SIG-M5 treated with dmso at 0.1 percent for 504 hours (cell line): ENCODE measurements at regions not wholly inside any gene's neighbourhood (a gene's known extent, or its start where the extent isn't known, plus 50 kb on each side); places are given as distances from the start of the nearest gene placed in this dataset.

Experiments used
- DNase-seq: peaks from one replicate; lab custom pipeline; 2025; ENCODE audit not compliant: unreplicated experiment; lab: John Stamatoyannopoulos, UW

- no peak for DNase-seq
Observed at GRCh38 chr22:26993886-26994285, 336.5 kb downstream of the MIAT start.

- no peak for DNase-seq
Observed at GRCh38 chr22:26994801-26995200, 337.4 kb downstream of the MIAT start.

DNA sequence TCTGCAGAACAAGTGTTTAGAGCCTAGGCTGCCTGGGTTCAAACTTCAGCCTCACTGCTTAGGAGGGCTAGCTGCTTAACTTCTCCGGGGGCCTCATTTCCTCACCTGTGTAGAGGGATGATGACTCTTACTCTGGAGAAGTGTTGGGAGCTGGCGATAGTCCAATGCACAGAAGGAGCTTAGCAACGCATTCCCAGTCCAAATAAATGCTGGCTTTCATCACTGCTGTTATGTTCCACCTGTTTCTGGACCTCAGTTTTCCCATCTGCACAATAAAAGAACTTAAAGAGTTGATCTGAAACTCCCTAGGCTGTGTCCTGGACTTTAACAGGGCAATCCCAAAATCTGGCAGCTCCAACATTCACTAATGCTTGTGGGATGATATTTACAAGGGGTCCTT is 337.8 kb downstream of the MIAT start:
- no peak for DNase-seq

- DNase-seq: no peak
Observed at GRCh38 chr22:26996154-26996553, 338.8 kb downstream of the MIAT start.

DNA sequence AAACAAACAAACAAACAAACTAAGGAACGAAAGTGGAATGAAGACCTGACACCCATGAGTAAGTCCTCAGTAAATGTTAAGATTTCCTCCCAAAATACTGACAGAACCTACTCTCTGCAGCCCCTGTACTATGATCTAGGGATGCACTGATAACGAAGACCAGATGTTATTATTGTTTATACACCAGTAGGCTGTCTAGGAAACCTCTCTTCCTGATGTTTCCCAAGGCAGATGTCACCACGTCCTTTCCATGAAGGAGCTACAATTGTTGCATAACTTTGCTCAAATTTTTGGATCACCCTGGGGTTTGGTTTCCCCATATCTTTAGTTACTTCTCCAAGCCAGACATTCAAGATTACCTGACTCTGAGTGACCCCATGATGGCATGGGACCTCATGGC is 340.7 kb downstream of the MIAT start:
- no peak for DNase-seq

- DNase-seq: no peak
Observed at GRCh38 chr22:26998716-26999115, 341.3 kb downstream of the MIAT start.

DNA sequence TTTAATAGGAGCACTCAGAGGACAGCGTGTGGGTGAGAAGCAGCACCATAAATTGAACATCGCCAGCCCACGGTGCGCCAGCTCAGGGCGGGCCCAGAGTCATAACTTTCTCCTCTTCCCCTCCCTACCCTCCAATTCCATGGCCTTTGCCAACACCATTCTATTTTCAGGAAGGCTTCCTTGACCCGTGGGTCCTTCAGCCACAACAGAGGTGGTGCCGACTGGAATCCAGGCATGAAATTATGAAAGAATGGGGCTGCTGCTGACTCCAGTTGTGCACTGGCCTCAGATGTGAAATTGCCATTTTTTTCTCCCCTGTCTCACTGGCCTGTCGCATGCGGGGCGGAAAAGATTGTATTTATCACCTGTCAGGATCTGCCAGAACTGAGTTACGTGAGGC is 345.9 kb downstream of the MIAT start:
- DNase-seq: no peak

GRCh38 chr22:27004434-27004833 is 347.0 kb downstream of the MIAT start:
- no peak for DNase-seq

DNA sequence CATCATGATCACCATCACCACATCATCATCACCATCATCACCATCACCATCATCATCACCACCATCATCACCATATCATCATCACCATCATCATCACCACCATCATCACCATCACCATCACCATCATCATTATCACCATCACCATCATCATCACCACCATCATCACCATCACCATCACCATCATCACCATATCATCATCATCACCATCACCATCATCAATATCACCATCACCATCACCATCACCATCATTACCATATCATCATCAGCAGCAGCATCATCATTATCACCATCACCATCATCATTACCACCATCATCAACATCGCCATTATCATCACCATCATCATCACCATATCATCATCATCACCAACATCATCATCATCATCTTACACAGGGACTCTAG is 351.1 kb downstream of the MIAT start:
- no peak for DNase-seq

DNA sequence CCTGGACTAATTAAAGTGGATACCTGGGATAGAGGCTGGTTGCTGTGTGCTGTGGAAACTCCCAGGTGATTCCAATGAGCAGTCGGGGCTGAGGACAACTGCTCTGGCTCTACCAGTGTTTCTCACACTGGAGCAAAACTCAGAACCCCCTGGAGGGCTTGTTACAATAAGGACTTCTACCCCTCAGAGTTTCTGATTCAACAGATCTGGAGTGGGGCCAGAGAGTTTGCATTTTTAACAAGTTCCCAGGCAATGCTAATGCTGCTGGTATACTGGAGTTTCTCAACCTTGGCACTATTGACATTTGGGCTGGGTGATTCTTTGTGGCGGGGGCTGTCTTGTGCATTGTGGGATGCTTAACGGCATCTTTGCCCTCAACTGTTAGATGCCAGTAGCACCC is 353.7 kb downstream of the MIAT start:
- no peak for DNase-seq

- no peak for DNase-seq
Observed at GRCh38 chr22:27011717-27012116, 354.3 kb downstream of the MIAT start.

GRCh38 chr22:27019827-27020226 is 362.4 kb downstream of the MIAT start:
- DNase-seq: no peak

DNA sequence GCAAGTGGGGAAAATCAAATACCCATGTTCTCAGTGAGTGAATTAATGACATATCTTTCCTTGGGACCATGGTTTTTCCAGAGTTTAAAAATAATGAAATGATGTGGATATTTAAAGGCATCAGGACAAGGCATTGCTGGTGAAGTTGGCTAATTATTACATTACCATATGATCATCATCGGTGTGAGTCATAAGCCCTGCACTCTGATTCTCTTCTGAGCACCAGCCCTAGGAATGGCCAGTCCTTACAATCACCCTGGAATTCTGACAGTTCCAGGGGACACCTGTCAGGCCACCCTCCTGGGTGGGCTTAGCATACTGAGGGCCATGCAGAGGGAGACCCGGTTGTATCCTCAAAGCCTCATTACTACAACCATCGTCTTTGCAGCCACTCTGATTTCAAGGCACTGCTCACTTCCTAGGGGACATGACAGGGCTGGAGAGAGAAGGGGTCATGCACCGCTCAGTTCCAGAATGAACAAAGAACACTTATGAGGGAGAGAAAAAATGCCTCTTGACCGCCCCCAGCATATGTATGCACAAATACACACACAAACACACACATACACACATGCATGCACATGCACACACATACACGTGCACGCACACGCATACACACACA is 365.0 kb downstream of the MIAT start:
- no peak for DNase-seq

- DNase-seq: no peak
Observed at GRCh38 chr22:27022896-27023361, 365.5 kb downstream of the MIAT start.

DNA sequence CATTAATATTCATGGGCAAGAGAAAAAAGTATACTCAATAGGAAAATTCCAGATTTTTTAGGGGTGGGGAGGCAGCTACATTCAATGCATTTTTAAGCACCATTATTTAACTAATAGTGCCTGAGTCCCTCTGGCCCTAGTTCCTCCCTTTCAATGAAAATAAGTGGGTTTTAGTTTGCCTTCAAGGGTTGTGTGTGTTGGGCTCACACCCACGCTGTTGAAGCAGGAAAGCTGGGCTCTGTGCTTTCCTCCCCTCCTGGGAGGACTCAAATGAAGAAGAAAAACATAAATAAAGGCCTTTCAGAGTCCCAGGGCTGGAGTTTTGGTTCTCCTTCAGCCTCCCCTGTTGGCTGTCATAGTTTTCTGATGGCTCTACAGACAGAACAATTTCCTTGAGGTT is 366.2 kb downstream of the MIAT start:
- DNase-seq: no peak

- no peak for DNase-seq
Observed at GRCh38 chr22:27024982-27025381, 367.6 kb downstream of the MIAT start.

DNA sequence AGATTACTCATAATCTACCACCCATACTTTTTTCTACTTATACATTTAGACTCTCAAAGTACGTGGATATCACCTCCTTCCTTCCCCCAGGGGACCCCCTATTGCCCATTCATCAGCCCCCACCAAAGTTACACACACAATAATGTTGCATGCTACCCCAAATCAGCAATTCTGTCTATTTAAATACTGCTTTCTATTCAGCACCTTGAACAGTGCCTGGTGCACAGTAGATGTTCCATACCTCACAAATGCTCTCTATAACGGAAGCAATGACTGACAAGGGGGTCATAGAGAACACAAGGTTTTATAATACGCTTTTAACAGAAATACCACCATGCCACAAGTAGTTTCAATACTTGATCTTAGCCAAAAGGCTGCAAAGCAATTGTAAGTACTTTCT is 370.7 kb downstream of the MIAT start:
- no peak for DNase-seq

DNA sequence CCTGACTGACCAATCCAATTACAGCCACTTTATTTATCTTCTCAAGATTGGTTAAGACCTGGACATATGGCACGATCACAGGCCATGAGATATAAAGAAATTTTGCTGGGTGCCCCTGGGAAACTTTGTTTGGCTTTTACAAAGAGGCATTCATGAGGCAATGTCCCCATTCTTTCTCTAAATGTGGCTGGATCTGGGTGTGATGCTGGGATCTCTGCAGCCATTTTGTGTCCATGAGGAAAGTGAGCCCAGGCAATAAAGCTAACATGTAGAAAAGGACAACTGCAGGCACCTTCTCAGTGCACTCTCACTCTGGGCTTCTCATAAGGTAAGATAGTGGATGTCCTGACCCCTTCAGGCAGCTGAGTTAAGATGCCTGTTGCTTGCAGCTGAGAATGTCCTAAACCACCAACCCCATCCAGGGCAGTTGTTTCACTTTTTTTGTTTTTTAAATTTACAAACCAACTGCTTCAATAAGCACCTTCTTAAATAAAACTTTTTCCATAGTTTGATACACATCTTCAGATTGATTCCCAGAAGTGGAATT is 372.3 kb downstream of the MIAT start:
- no peak for DNase-seq

DNA sequence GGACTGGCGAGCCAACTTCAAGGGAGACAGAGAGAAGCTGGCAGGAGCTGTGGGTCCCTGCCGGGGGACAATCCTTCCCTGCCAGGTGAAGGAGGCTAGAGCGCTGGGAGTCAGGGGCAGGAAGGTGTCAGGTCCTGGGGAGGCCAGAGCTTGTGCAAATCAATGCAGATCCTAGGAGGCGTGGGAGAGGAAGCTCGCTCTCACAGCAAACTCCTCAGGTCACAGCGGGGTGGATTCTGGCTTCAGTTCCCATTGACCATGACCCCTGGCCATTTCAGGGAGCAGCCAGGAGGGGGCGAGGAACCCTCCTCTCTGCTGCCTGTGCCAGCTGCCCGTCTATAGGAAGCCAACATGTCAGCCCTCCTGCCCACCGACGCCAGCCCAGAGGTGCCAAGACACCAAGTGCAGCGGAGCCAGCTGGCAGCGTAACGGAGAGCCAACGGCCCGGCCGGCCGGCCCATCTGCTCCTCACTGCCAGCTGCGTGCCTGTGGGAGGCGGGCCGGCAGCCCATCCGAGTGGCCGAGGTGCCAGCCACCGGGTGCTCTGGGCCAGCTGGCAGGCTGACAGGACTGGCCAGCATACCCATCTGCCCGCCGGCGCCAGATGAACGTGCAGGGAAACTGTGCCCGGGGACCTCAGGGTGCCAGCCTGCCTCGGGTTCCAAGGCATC is 374.8 kb downstream of the MIAT start:
- DNase-seq: no peak

- DNase-seq: no peak
Observed at GRCh38 chr22:27041745-27042310, 384.4 kb downstream of the MIAT start.

DNA sequence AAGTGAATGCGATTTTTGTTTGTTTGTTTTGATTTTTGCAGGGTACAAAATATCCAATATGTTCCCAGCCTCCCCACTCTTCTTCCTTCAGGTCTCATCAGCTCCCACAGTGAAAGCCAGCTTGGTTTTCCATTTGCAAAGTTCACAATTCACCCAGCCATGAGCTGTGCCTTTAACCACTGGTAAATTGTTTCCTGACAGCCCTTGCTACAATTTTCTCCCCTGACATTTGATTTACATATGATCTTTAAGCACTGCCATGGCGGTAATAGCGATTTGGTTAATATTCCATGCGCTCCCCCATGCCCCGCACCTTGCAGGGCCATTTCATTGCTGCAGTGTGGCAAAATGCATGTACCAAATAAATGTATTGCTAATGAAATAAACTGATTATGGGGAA is 385.9 kb downstream of the MIAT start:
- no peak for DNase-seq
